GM13977 (cell line): ENCODE measurements at regions not wholly inside any gene's neighbourhood (a gene's known extent, or its start where the extent isn't known, plus 50 kb on each side); places are given as distances from the start of the nearest gene placed in this dataset.

ENCODE experiments used
- DNase-seq: peaks from one replicate; pipeline ENCODE4 v3.0.0; 2012; ENCODE audit warnings: low spot score
- in situ Hi-C: fragments of 300-500 bp; cut with MboI; formaldehyde crosslinking; loops from one replicate; pipeline ENCODE4 v1.12.0; 2022; ENCODE audit warnings: low sequenced_read_pairs, low pct_unique_long_range_greater_than_20kb, mixed read lengths, inconsistent platforms; ENCODE audit not compliant: unreplicated experiment
- TF ChIP-seq, protein P1 (sequence below): IDR thresholded peaks from 2 replicates; pipeline ENCODE4 v1.5.1; 2012; ENCODE audit warnings: mild to moderate bottlenecking, control low read depth; ENCODE audit not compliant: insufficient read depth; ENCODE audit errors: extremely low read depth, missing control alignments

- in situ Hi-C loops: no loop called here
- TF ChIP-seq, protein P1, sequence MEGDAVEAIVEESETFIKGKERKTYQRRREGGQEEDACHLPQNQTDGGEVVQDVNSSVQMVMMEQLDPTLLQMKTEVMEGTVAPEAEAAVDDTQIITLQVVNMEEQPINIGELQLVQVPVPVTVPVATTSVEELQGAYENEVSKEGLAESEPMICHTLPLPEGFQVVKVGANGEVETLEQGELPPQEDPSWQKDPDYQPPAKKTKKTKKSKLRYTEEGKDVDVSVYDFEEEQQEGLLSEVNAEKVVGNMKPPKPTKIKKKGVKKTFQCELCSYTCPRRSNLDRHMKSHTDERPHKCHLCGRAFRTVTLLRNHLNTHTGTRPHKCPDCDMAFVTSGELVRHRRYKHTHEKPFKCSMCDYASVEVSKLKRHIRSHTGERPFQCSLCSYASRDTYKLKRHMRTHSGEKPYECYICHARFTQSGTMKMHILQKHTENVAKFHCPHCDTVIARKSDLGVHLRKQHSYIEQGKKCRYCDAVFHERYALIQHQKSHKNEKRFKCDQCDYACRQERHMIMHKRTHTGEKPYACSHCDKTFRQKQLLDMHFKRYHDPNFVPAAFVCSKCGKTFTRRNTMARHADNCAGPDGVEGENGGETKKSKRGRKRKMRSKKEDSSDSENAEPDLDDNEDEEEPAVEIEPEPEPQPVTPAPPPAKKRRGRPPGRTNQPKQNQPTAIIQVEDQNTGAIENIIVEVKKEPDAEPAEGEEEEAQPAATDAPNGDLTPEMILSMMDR: no peak
- DNase-seq: no peak
These were observed 646.3 kb upstream of the ANKRD30A start for GRCh38 chr10:36479073-36479472.

GRCh38 chr10:36476399-36476798 is 649.0 kb upstream of the ANKRD30A start:
- no peak for DNase-seq
- in situ Hi-C loops: no loop called here
- TF ChIP-seq, protein P1: no peak

DNA sequence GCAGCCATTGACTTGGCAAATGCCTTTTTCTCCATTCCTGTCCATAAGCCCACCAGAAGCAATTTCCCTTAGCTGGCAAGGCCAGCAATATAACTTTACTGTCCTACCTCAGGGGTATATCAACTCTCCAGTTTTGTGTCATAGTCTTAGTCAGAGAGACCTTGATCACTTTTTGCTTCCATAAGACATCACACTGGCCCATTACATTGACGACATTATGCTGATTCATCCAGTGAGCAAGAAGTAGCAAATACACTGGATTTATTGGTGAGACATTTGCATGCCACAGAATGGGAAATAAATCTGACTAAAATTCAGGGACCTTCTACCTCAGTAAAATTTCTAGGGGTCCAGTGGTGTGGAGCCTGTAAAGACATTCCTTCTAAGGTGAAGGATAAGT is 649.7 kb upstream of the ANKRD30A start:
- TF ChIP-seq, protein P1: no peak
- in situ Hi-C loops: no loop called here
- no peak for DNase-seq

- in situ Hi-C loops: no loop called here
- TF ChIP-seq, protein P1: no peak
These were observed 650.9 kb upstream of the ANKRD30A start for GRCh38 chr10:36474456-36474855.

GRCh38 chr10:36473122-36473521 is 652.3 kb upstream of the ANKRD30A start:
- TF ChIP-seq, protein P1: no peak
- DNase-seq: no peak
- in situ Hi-C loops: no loop called here

More at GRCh38 chr10:36474456-36474855, 650.9 kb upstream of the ANKRD30A start:
- no peak for DNase-seq

- TF ChIP-seq, protein P1: no peak
- no peak for DNase-seq
- in situ Hi-C loops: no loop called here
These were observed 655.8 kb upstream of the ANKRD30A start for GRCh38 chr10:36469585-36469984.

DNA sequence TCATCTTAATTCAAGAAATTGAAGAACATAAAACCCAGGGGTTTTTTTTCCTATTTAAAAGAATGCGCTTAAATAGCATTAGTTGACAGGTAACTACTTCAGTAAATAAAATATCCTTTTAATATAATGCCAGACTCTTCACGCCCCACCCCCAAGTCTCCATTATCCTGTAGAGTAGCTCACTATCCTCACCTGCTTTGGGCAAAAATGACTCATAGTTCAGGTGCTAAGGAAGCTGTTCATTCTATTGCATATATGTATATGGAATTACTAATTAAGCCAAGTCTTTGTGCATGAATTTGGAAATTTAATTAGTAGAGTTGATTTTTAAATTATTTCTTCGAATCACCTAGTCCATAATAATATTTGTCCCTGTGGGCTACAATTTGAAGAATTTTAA is 656.8 kb upstream of the ANKRD30A start:
- DNase-seq: no peak
- in situ Hi-C loops: no loop called here
- TF ChIP-seq, protein P1: no peak
